Mesothelial cell of epicardium (in vitro differentiated cells): ENCODE measurements at regions not wholly inside any gene's neighbourhood (a gene's known extent, or its start where the extent isn't known, plus 50 kb on each side); places are given as distances from the start of the nearest gene placed in this dataset.

Experiments
- DNase-seq, 2 experiments: peaks; one replicate each; pipeline ENCODE4 v3.0.0; 2021; ENCODE audit warnings: low spot score in 2 of 2; ENCODE audit not compliant: unreplicated experiment in 2 of 2
- H3K27ac Mint-ChIP-seq: 2 replicates; pipeline ENCODE4 v1.8.0; 2021; ENCODE audit warnings: mixed read lengths
- H3K27me3 Mint-ChIP-seq: 2 replicates; pipeline ENCODE4 v1.8.0; 2021; ENCODE audit warnings: low read depth, mixed read lengths
- H3K36me3 Mint-ChIP-seq: 2 replicates; pipeline ENCODE4 v1.8.0; 2021; ENCODE audit warnings: mixed read lengths
- H3K4me1 Mint-ChIP-seq: 2 replicates; pipeline ENCODE4 v1.8.0; 2021; ENCODE audit warnings: mixed read lengths
- H3K4me3 Mint-ChIP-seq: 2 replicates; pipeline ENCODE4 v1.8.0; 2021; ENCODE audit warnings: mild to moderate bottlenecking, moderate library complexity, mixed read lengths
- H3K9me3 Mint-ChIP-seq: 2 replicates; pipeline ENCODE4 v1.8.0; 2021; ENCODE audit warnings: mixed read lengths
- CTCF ChIP-seq: fragments of 200-600 bp; sonication (generic); IDR thresholded peaks from one replicate; pipeline ENCODE4 v1.5.0; 2021; ENCODE audit warnings: antibody characterized with exemption; ENCODE audit not compliant: unreplicated experiment

GRCh38 chrX:45769761-45770582 lies 569.3 kb upstream of the DIPK2B start:
- Mint-ChIP-seq H3K36me3 (no peaks in the 10 kb centered on the region), H3K9me3 (peaks cover 6% of the 10 kb centered on the region), H3K27me3 (no peaks in the 10 kb centered on the region), H3K4me1 (peaks cover 61% of the 10 kb centered on the region), H3K4me3 (peak overlapping the region; percentile 69), H3K27ac (peak overlapping the region; percentile 96)
- DNase-seq, result peak; percentile 22 to 45
- no peak for TF ChIP-seq CTCF

GRCh38 chrX:45768666-45769236 lies 568.1 kb upstream of the DIPK2B start:
- TF ChIP-seq CTCF, result no peak
- peak overlapping the region; percentile 69 for H3K4me3 Mint-ChIP-seq
- no peaks in the 10 kb centered on the region for H3K36me3 Mint-ChIP-seq
- DNase-seq, result no peak
- peaks cover 58% of the 10 kb centered on the region for H3K4me1 Mint-ChIP-seq
- no peak overlapping the region for H3K27ac Mint-ChIP-seq
- H3K27me3 Mint-ChIP-seq, result no peaks in the 10 kb centered on the region
- H3K9me3 Mint-ChIP-seq, result peaks cover 6% of the 10 kb centered on the region

GRCh38 chrX:45766981-45767501 lies 566.4 kb upstream of the DIPK2B start:
- no peaks in the 10 kb centered on the region for H3K27me3 Mint-ChIP-seq
- TF ChIP-seq CTCF, result no peak
- DNase-seq, result no peak
- H3K4me1 Mint-ChIP-seq, result peaks cover 48% of the 10 kb centered on the region
- peak overlapping the region; percentile 63 for H3K4me3 Mint-ChIP-seq
- H3K9me3 Mint-ChIP-seq, result peaks cover 14% of the 10 kb centered on the region
- no peak overlapping the region for H3K27ac Mint-ChIP-seq
- peaks cover under 1% of the 10 kb centered on the region for H3K36me3 Mint-ChIP-seq

- Mint-ChIP-seq H3K4me1 (peaks cover 44% of the 10 kb centered on the region), H3K4me3 (no peak overlapping the region), H3K27ac (no peak overlapping the region), H3K9me3 (peaks cover 18% of the 10 kb centered on the region), H3K36me3 (peaks cover 2% of the 10 kb centered on the region), H3K27me3 (no peaks in the 10 kb centered on the region)
- no peak for TF ChIP-seq CTCF
- no peak for DNase-seq
These were observed 565.1 kb upstream of the DIPK2B start for GRCh38 chrX:45765767-45766166.

- peaks cover 2% of the 10 kb centered on the region for H3K36me3 Mint-ChIP-seq
- H3K4me3 Mint-ChIP-seq, result no peak overlapping the region
- TF ChIP-seq CTCF, result no peak
- DNase-seq, result no peak
- H3K4me1 Mint-ChIP-seq, result peaks cover 45% of the 10 kb centered on the region
- peaks cover 23% of the 10 kb centered on the region for H3K9me3 Mint-ChIP-seq
- H3K27ac Mint-ChIP-seq, result no peak overlapping the region
- H3K27me3 Mint-ChIP-seq, result no peaks in the 10 kb centered on the region
These were observed 564.6 kb upstream of the DIPK2B start for GRCh38 chrX:45765281-45765680.
